NOMO-1 treated with DMSO at 0.1 percent for 48 hours (cell line): ENCODE measurements at regions not wholly inside any gene's neighbourhood (a gene's known extent, or its start where the extent isn't known, plus 50 kb on each side); places are given as distances from the start of the nearest gene placed in this dataset.

ENCODE experiments used
- DNase-seq: peaks from one replicate; lab custom pipeline; 2025; ENCODE audit not compliant: unreplicated experiment; lab: John Stamatoyannopoulos, UW

GRCh38 chr2:188122985-188123384 lies 168.7 kb upstream of the GULP1 start:
- DNase-seq: no peak

- no peak for DNase-seq
Observed at GRCh38 chr2:188129677-188130076, 162.0 kb upstream of the GULP1 start.

GRCh38 chr2:188130317-188130716 lies 161.4 kb upstream of the GULP1 start:
- DNase-seq: no peak

DNA sequence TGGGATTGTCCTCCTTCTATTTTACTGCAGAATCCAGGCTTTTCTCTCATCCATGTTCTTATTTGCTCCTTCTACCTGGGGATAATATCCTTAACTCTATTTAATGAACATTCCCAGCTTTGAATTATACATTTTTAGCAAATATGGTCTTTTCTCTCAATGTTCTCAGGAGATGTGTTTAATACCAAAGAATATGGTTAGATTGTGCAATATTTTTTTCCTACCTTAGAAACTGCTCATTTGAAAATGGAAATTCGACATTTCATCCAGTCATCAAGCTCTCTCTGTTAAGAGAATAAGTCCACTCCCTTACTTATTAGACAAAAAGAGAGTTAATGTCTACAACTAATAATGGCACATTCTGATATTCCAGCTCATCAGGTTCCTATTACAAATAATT lies 160.4 kb upstream of the GULP1 start:
- no peak for DNase-seq

DNA sequence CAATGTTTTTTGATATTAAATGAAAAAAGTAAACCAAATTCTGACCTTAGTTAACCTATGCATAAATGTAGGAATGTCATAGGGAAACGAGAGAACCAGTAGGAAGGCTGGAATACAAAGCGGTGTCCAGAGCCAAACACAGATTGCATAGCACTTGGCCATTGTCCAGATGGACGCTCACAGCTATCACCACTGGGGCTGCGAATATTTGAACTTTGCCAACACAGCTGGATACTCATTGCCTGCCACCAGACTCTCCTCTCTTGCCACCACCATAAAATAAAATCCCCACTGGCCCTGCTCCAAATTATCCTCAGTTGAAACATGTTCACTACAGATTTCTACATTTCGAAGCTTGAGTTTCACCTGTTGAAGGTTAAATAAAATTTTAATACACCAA lies 159.3 kb upstream of the GULP1 start:
- no peak for DNase-seq

- DNase-seq: no peak
Observed at GRCh38 chr2:188134241-188134640, 157.4 kb upstream of the GULP1 start.

GRCh38 chr2:188138313-188138712 lies 153.4 kb upstream of the GULP1 start:
- DNase-seq: no peak

DNA sequence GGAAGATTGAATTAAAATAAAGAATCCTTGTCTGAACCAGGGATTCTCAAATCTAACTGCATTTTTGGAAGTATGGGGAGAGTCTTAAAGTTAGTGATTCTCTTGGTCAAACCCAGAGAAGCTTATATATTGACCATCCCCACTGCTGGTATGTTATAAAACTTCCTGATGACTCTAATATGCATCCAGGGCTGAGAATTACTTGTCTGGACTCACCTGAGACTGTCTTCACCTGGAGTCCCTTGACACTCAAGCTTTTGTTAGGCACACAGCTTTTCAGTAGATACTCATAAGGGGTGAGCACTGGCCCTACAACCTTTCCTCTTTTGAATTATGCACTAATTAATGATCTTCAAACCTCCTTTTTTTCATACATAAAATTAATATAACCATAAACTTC lies 149.6 kb upstream of the GULP1 start:
- DNase-seq: no peak

DNA sequence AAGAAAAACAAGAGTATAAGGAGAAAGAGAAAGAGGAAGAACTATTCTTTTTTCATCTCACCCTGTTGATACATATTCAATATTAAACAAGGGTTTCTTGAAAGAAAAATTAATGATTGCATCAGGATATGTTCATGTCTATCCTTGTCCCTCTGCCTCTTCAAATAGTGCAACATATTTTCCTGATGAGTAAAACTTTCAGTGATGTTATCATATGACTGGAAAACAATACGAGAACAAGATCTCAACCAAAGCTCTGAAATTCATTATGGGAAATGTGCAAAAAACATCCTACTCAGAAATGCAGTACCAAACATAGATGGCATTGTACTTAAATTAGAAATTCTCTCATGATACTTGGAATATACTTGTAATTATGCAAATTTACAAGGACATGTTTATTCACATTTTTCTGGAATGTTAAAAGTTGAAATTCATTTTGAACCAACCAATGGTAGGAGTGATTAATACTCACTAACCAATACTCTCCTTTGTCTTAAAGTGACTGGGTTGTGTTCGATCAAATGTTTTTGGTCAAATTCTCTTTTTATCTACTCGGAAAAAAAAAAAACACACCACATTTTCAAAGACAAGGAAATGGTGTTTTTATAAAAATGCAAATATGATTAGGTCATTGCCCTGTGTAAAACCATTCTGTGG lies 148.9 kb upstream of the GULP1 start:
- DNase-seq: no peak

DNA sequence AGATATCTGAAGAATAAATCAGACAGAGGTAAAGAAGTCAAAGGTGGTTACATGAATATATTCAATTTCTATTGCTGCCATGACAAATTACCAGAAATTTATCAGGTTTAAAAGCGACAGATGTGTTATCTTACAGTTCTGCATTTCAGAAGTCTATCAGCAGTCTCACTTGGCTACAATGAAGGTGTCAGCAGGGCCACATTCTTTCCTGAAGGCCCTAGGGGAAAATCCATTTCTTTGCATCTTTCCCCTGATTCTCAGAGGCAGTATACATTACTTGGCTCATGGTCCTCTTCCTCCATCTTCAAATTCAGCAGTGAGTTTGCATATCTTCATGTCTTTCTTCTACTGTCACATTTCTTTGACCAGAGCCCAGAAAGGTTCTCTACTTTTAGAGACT lies 145.8 kb upstream of the GULP1 start:
- DNase-seq: no peak

- no peak for DNase-seq
Observed at GRCh38 chr2:188146888-188147287, 144.8 kb upstream of the GULP1 start.

- no peak for DNase-seq
Observed at GRCh38 chr2:188151670-188152069, 140.0 kb upstream of the GULP1 start.

GRCh38 chr2:188158337-188159100 lies 133.2 kb upstream of the GULP1 start:
- no peak for DNase-seq

GRCh38 chr2:188159484-188159883 lies 132.2 kb upstream of the GULP1 start:
- no peak for DNase-seq

- no peak for DNase-seq
Observed at GRCh38 chr2:188170356-188170755, 121.3 kb upstream of the GULP1 start.

DNA sequence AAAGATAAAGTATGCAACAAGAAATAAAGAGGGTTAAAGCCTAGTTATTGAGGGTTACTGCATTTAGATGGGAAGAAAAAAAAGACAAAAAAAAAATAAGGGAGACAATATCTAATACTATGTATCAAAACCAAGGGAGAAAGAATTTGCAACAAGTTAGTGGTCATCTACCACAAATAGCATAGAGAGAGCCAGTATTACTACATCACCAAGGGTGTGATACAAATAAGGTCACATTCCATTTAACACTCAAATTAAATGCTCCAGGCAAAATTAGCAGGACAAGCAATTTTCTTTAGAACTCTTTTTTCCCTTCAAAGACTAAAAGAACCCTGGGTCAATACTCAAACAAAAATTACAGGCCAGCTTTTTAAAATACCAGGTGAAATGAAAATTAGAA lies 115.1 kb upstream of the GULP1 start:
- DNase-seq: no peak

GRCh38 chr2:188181067-188181838 lies 110.4 kb upstream of the GULP1 start:
- DNase-seq: no peak

GRCh38 chr2:188181884-188182283 lies 109.8 kb upstream of the GULP1 start:
- no peak for DNase-seq

- DNase-seq: no peak
Observed at GRCh38 chr2:188187726-188188125, 103.9 kb upstream of the GULP1 start.

GRCh38 chr2:188189356-188189755 lies 102.3 kb upstream of the GULP1 start:
- no peak for DNase-seq

DNA sequence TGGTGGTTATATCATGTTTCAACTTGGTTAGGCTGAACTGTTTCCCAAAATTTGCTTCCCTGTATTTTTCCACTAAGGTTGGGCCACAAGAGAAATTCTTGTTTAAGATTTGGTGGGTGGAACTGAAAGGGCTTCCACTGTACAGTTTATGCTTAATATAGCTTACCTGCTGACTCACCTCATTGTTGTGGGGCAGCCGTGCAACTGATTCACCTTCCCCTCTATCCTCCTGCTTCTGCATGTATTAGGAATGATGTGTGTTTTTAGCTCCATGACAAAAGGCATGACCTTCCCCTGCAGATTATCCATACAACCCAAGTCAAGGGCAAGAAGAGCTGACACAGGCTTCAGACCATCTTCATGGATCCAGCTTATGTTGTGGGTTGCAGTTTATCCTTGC lies 98.4 kb upstream of the GULP1 start:
- no peak for DNase-seq
